A673 (cell line): ENCODE measurements at regions not wholly inside any gene's neighbourhood (a gene's known extent, or its start where the extent isn't known, plus 50 kb on each side); places are given as distances from the start of the nearest gene placed in this dataset.
"Not testable (repeated sequence)": the region's sequence is repeated elsewhere in the genome, so short reads cannot be mapped to it uniquely, and the experiment has no call there.

Experiments
- BruUV-seq: library from RNA; stranded (reverse); fragments of 400-500 nt; replicated peaks from 2 replicates; lab custom pipeline; 2021; lab: Mats Ljungman, UMichigan
- CTCF ChIA-PET: fragments of 300-600 bp; sonication (Branson Sonifier 250); formaldehyde crosslinking; loops from one replicate; lab custom pipeline; 2022; ENCODE audit warnings: antibody characterized with exemption; lab: Charles Lee
- POLR2A ChIA-PET: fragments of 300-600 bp; sonication (Branson Sonifier 250); formaldehyde crosslinking; loops from one replicate; lab custom pipeline; 2022; ENCODE audit warnings: antibody characterized with exemption; ENCODE audit not compliant: low non-redundant PET; lab: Charles Lee
- DNase-seq: peaks from one replicate; pipeline ENCODE4 v3.0.0-alpha.2; 2015; ENCODE audit warnings: low spot score
- H3K27ac ChIP-seq: fragments of 200-600 bp; sonication (generic); 2 replicates; pipeline ENCODE4 v1.5.1; 2016; ENCODE audit warnings: mixed run types, low read depth, mild to moderate bottlenecking, mixed read lengths, antibody characterized with exemption, low read length; ENCODE audit not compliant: poor library complexity, severe bottlenecking
- H3K27me3 ChIP-seq: fragments of 200-600 bp; sonication (generic); replicated peaks from 2 replicates; pipeline ENCODE4 v1.6.1; 2017; ENCODE audit warnings: mixed run types, low read depth, mild to moderate bottlenecking, mixed read lengths, antibody characterized with exemption, low read length; ENCODE audit not compliant: insufficient read depth, poor library complexity
- H3K36me3 ChIP-seq: fragments of 200-600 bp; sonication (generic); 2 replicates; pipeline ENCODE4 v1.6.1; 2016; ENCODE audit warnings: mixed run types, mild to moderate bottlenecking, mixed read lengths, antibody characterized with exemption, low read length; ENCODE audit not compliant: insufficient read depth, poor library complexity, severe bottlenecking
- H3K4me1 ChIP-seq: fragments of 200-600 bp; sonication (generic); 2 replicates; pipeline ENCODE4 v1.6.1; 2017; ENCODE audit warnings: mixed run types, mild to moderate bottlenecking, mixed read lengths, antibody characterized with exemption, low read length; ENCODE audit not compliant: insufficient read depth, poor library complexity, severe bottlenecking
- H3K4me3 ChIP-seq: fragments of 200-600 bp; sonication (generic); 2 replicates; pipeline ENCODE4 v1.5.1; 2016; ENCODE audit warnings: low read depth, mixed run types, mild to moderate bottlenecking, mixed read lengths, low read length; ENCODE audit not compliant: poor library complexity, severe bottlenecking
- H3K9me3 ChIP-seq: fragments of 200-600 bp; sonication (generic); 2 replicates; pipeline ENCODE4 v1.6.1; 2016; ENCODE audit warnings: mixed run types, low read depth, mild to moderate bottlenecking, mixed read lengths, antibody characterized with exemption, low read length; ENCODE audit not compliant: poor library complexity, severe bottlenecking
- EZH2 ChIP-seq: fragments of 200-600 bp; sonication (generic); IDR thresholded peaks from 2 replicates; pipeline ENCODE4 v1.6.1; 2017; ENCODE audit warnings: borderline replicate concordance, low read depth, mild to moderate bottlenecking, mixed read lengths, antibody characterized with exemption, low read length; ENCODE audit not compliant: poor library complexity, severe bottlenecking
- intact Hi-C: fragments of 100-400 bp; cut with micrococcal nuclease; formaldehyde crosslinking; loops from one replicate; pipeline ENCODE4 v1.10.0; 2022; ENCODE audit not compliant: unreplicated experiment
- TF ChIP-seq, protein P1 (sequence below): fragments of 300-800, 200-600 bp; sonication (generic); conservative IDR thresholded peaks from 2 replicates; pipeline ENCODE4 v1.5.1; 2017; ENCODE audit warnings: low read depth, mild to moderate bottlenecking, antibody characterized with exemption, low read length, moderate library complexity, mixed read lengths

DNA sequence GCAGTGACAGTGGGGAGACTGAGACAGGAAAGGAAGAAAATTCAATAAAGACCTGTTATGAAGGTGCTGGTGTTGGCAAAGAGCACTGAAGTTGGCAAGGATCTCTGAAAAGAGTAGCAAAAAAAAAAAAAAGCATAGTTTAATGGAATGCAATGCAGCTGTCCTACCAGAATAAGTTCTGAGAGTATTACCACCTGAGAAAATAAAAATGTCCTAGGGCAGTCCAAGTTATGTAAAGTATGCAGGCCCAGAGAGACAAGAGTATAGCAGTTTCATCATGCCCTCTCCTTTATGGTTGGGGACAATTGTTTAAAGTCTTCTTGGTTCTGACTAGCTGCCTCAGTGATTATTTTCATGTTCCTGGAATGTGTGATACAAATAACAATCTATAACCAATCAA, 1092.8 kb downstream of the SORCS3 start:
- BruUV-seq = no TSS peak
- Histone ChIP-seq H3K4me1 (no peaks in the 10 kb centered on the region), H3K36me3 (no peaks in the 10 kb centered on the region), H3K4me3 (no peak overlapping the region), H3K27me3 (no peaks in the 10 kb centered on the region), H3K27ac (no peak overlapping the region), H3K9me3 (no peaks in the 10 kb centered on the region)
- ChIA-PET CTCF (no interaction called here), POLR2A (no interaction called here)
- DNase-seq = no peak
- intact Hi-C loops = no loop called here
- TF ChIP-seq EZH2 = no peak
- TF ChIP-seq, protein P1, sequence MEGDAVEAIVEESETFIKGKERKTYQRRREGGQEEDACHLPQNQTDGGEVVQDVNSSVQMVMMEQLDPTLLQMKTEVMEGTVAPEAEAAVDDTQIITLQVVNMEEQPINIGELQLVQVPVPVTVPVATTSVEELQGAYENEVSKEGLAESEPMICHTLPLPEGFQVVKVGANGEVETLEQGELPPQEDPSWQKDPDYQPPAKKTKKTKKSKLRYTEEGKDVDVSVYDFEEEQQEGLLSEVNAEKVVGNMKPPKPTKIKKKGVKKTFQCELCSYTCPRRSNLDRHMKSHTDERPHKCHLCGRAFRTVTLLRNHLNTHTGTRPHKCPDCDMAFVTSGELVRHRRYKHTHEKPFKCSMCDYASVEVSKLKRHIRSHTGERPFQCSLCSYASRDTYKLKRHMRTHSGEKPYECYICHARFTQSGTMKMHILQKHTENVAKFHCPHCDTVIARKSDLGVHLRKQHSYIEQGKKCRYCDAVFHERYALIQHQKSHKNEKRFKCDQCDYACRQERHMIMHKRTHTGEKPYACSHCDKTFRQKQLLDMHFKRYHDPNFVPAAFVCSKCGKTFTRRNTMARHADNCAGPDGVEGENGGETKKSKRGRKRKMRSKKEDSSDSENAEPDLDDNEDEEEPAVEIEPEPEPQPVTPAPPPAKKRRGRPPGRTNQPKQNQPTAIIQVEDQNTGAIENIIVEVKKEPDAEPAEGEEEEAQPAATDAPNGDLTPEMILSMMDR = no peak

DNA sequence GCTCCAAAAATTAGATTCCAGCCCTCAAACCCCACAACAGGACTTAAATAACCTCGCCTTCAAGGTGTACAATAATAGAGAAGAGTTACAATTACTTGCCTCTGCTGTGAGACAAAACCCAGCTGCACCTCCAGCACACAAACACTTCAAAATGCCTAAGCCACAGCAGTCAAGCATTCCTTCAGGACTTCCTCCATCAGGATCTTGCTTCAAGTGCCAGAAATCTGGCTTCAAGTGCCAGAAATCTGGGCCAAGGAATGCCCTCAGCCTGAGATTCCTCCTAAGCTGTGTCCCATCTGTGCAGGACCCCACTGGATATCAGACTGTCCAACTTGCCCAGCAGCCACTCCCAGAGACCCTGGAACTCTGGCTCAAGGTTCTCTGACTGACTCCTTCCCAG, 1088.3 kb downstream of the SORCS3 start:
- H3K27me3 ChIP-seq = no peaks in the 10 kb centered on the region
- H3K27ac ChIP-seq = no peak overlapping the region
- ChIA-PET CTCF (no interaction called here), POLR2A (no interaction called here)
- no peaks in the 10 kb centered on the region for H3K36me3 ChIP-seq
- DNase-seq = no peak
- BruUV-seq = no TSS peak
- intact Hi-C loops = no loop called here
- no peak overlapping the region for H3K4me3 ChIP-seq
- H3K9me3 ChIP-seq = no peaks in the 10 kb centered on the region
- H3K4me1 ChIP-seq = no peaks in the 10 kb centered on the region
- TF ChIP-seq, protein P1 = no peak
- no peak for TF ChIP-seq EZH2

DNA sequence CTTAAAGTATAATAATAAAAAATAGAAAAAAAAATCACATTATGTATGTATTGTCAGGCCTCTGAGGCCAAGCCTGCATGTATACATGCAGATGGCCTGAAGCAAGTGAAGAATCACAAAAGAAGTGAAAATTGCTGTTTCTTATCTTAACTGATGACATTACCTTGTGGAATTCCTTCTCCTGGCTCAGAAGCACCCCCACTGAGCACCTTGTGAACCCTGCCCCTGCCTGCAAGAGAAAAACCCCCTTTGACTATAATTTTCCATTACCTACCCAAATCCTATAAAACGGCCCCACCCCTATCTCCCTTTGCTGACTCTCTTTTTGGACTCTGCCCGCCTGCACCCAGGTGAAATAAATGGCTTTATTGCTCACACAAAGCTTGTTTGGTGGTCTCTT, 1086.5 kb downstream of the SORCS3 start:
- H3K36me3 ChIP-seq, H3K27me3 ChIP-seq, intact Hi-C loops, H3K27ac ChIP-seq, H3K4me1 ChIP-seq, CTCF ChIA-PET, H3K9me3 ChIP-seq, H3K4me3 ChIP-seq, BruUV-seq, POLR2A ChIA-PET, DNase-seq: not testable (repeated sequence)

DNA sequence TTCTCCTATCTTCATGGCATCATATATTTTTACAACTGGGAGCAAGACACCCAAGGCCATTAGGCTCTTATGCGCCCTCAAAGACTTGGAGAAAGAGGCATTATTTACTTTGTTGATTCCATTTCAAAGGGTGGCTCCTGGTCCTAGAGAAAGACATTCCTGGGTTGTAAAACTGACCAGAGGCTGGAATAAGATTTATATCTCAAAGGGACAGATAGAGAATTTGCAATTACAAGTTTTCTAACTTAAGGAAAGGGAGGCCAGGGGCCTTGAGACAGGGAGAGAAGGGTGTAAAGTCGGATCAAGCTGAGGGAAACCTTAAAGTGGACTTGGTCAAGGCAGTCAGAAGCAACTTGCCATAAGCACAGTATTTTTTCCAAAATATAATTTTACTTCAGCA, 1086.0 kb downstream of the SORCS3 start:
- ChIA-PET CTCF (no interaction called here), POLR2A (no interaction called here)
- intact Hi-C loops = no loop called here
- Histone ChIP-seq H3K36me3 (no peaks in the 10 kb centered on the region), H3K4me1 (no peaks in the 10 kb centered on the region), H3K27me3 (no peaks in the 10 kb centered on the region), H3K4me3 (no peak overlapping the region), H3K27ac (no peak overlapping the region), H3K9me3 (no peaks in the 10 kb centered on the region)
- no TSS peak for BruUV-seq
- TF ChIP-seq EZH2 = no peak
- no peak for DNase-seq
